MCF 10A (cell line): ENCODE measurements at regions not wholly inside any gene's neighbourhood (a gene's known extent, or its start where the extent isn't known, plus 50 kb on each side); places are given as distances from the start of the nearest gene placed in this dataset.
"Not testable (repeated sequence)": the region's sequence is repeated elsewhere in the genome, so short reads cannot be mapped to it uniquely, and the experiment has no call there.

Source experiments
- BruUV-seq: library from RNA; stranded (reverse); fragments of 400-500 nt; replicated peaks from 2 replicates; lab custom pipeline; 2021; lab: Mats Ljungman, UMichigan
- CTCF ChIA-PET: fragments of 300-600 bp; sonication (Branson Sonifier 250); formaldehyde crosslinking; extraction: SDS; loops from one replicate; lab custom pipeline; 2021; ENCODE audit warnings: antibody characterized with exemption, inconsistent platforms; lab: Yijun Ruan, JAX
- POLR2A ChIA-PET: fragments of 300-600, 350-650 bp; sonication (Branson Sonifier 250); formaldehyde crosslinking; extraction: SDS; loops from one replicate; lab custom pipeline; 2020; ENCODE audit warnings: antibody characterized with exemption, inconsistent platforms; lab: Yijun Ruan, JAX
- DNase-seq: peaks from one replicate; pipeline ENCODE4 v3.0.0-alpha.2; 2018; ENCODE audit not compliant: unreplicated experiment
- H3K27ac Mint-ChIP-seq: one replicate; pipeline ENCODE4 v1.8.0; 2022; ENCODE audit warnings: mild to moderate bottlenecking, low read depth, mixed read lengths; ENCODE audit not compliant: unreplicated experiment
- H3K27me3 Mint-ChIP-seq: one replicate; pipeline ENCODE4 v1.8.0; 2022; ENCODE audit warnings: mixed read lengths; ENCODE audit not compliant: insufficient read depth, unreplicated experiment
- H3K36me3 Mint-ChIP-seq: one replicate; pipeline ENCODE4 v1.8.0; 2022; ENCODE audit warnings: mild to moderate bottlenecking, moderate library complexity, mixed read lengths; ENCODE audit not compliant: insufficient read depth, unreplicated experiment
- H3K4me1 Mint-ChIP-seq: one replicate; pipeline ENCODE4 v1.8.0; 2022; ENCODE audit warnings: mixed read lengths; ENCODE audit not compliant: insufficient read depth, unreplicated experiment
- H3K4me3 Mint-ChIP-seq: one replicate; pipeline ENCODE4 v1.8.0; 2022; ENCODE audit warnings: mild to moderate bottlenecking, moderate library complexity, mixed read lengths; ENCODE audit not compliant: unreplicated experiment
- H3K9me3 Mint-ChIP-seq: one replicate; pipeline ENCODE4 v1.8.0; 2022; ENCODE audit warnings: mixed read lengths; ENCODE audit not compliant: unreplicated experiment
- intact Hi-C: fragments of 100-400 bp; cut with micrococcal nuclease; formaldehyde crosslinking; loops from 2 replicates; pipeline ENCODE4 v1.14.1; 2022
- TF ChIP-seq, protein P1 (sequence below): fragments of 200-600 bp; IDR thresholded peaks from one replicate; pipeline ENCODE4 v1.8.0; 2022; ENCODE audit warnings: antibody characterized with exemption, mild to moderate bottlenecking; ENCODE audit not compliant: unreplicated experiment

DNA sequence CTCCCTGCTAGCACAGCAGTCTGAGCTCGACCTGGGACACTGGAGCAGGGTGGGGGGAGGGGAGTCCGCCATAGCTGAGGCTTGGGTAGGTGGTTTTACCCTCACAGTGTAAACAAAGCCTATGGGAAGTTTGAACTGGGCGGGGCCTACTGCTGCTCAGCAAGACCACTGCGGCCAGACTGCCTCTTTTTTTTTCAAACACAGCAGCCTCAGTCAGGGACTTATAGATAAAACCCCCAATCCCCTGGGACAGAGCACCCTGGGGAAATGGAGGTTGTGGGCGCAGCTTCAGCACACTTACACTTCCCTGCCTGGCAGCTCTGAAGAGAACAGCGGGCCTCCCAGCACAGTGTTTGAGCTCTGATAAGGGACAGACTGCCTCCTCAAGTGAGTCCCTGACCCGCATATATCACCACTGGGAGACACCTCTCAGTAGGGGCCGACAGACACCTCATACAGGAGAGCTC lies 151.1 kb upstream of the APC start:
- Mint-ChIP-seq H3K36me3 (no peaks in the 10 kb centered on the region), H3K4me3 (no peak overlapping the region), H3K9me3 (no peaks in the 10 kb centered on the region), H3K4me1 (no peaks in the 10 kb centered on the region), H3K27ac (no peak overlapping the region), H3K27me3 (peaks cover 29% of the 10 kb centered on the region)
- no TSS peak for BruUV-seq
- intact Hi-C loops = no loop called here
- CTCF ChIA-PET = no interaction called here
- DNase-seq = no peak
- TF ChIP-seq, protein P1, sequence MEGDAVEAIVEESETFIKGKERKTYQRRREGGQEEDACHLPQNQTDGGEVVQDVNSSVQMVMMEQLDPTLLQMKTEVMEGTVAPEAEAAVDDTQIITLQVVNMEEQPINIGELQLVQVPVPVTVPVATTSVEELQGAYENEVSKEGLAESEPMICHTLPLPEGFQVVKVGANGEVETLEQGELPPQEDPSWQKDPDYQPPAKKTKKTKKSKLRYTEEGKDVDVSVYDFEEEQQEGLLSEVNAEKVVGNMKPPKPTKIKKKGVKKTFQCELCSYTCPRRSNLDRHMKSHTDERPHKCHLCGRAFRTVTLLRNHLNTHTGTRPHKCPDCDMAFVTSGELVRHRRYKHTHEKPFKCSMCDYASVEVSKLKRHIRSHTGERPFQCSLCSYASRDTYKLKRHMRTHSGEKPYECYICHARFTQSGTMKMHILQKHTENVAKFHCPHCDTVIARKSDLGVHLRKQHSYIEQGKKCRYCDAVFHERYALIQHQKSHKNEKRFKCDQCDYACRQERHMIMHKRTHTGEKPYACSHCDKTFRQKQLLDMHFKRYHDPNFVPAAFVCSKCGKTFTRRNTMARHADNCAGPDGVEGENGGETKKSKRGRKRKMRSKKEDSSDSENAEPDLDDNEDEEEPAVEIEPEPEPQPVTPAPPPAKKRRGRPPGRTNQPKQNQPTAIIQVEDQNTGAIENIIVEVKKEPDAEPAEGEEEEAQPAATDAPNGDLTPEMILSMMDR = no peak
- POLR2A ChIA-PET = interaction anchor here (0.6 kb wide), 1 partner anchor 1066 kb away, joined by 4 read pairs; no protein-coding TSS in a partner anchor

GRCh38 chr5:112590858-112591257 lies 146.8 kb upstream of the APC start:
- peaks cover 49% of the 10 kb centered on the region for H3K27me3 Mint-ChIP-seq
- DNase-seq, CTCF ChIA-PET, POLR2A ChIA-PET, H3K27ac Mint-ChIP-seq, H3K4me3 Mint-ChIP-seq, H3K4me1 Mint-ChIP-seq, intact Hi-C loops, H3K36me3 Mint-ChIP-seq, BruUV-seq, H3K9me3 Mint-ChIP-seq: not testable (repeated sequence)

DNA sequence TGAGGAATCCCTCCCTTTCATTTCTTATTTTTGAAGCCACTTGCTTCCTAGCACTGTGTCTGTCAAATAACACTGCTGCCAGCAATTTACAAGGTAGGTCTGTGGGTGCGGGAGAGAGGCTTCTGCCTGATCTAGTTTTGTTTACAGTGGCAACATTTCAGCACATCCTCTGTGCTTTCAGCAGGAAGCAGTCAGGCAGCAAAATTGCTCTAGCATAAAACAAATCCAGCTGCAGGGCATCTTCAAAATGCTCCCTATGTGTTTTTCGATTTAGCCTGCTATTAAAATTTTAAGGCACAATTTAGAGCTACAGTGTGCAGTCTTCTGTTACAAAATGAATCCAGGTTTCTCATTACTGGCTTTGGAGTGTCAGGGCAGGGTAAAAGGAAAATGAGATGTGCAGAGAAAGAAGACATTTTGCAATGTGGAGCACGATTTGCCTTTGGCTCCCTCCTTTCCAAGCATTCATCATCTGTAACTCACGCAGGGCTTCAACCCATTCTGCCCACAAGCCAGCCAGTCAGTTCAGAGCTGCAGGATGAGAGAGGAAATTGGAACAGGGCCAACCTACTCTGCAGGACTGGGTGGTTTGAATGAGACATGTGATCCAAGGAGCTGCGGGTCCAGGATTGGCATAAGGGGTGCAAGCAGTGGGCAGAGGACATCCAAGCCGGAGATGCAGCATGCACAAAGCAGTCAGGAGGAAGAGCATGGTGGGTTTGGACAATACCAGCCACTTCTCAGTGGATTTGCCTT lies 143.4 kb upstream of the APC start:
- no peak for DNase-seq
- ChIA-PET CTCF (interaction anchor here (0.6 to 1.5 kb wide), 4 partner anchors 11 to 403 kb away, joined by 3 to 5 read pairs (median 3); no protein-coding TSS in a partner anchor), POLR2A (no interaction called here)
- no peaks in the 10 kb centered on the region for H3K4me1 Mint-ChIP-seq
- H3K27me3 Mint-ChIP-seq = peaks cover 59% of the 10 kb centered on the region
- BruUV-seq = no TSS peak
- H3K27ac Mint-ChIP-seq = no peak overlapping the region
- TF ChIP-seq, protein P1 = no peak
- no peak overlapping the region for H3K4me3 Mint-ChIP-seq
- H3K36me3 Mint-ChIP-seq = no peaks in the 10 kb centered on the region
- H3K9me3 Mint-ChIP-seq = no peaks in the 10 kb centered on the region
- intact Hi-C loops = no loop called here

GRCh38 chr5:112594941-112595340 lies 142.7 kb upstream of the APC start:
- H3K27ac Mint-ChIP-seq = no peak overlapping the region
- CTCF ChIA-PET = interaction anchor here (0.6 to 1.5 kb wide), 4 partner anchors 10 to 404 kb away, joined by 3 to 5 read pairs (median 3); no protein-coding TSS in a partner anchor
- no peak overlapping the region for H3K4me3 Mint-ChIP-seq
- DNase-seq = no peak
- TF ChIP-seq, protein P1 = no peak
- H3K36me3 Mint-ChIP-seq = no peaks in the 10 kb centered on the region
- H3K4me1 Mint-ChIP-seq = no peaks in the 10 kb centered on the region
- POLR2A ChIA-PET = no interaction called here
- BruUV-seq = no TSS peak
- intact Hi-C loops = no loop called here
- no peaks in the 10 kb centered on the region for H3K9me3 Mint-ChIP-seq
- H3K27me3 Mint-ChIP-seq = peaks cover 61% of the 10 kb centered on the region
